OCI-LY7 (cell line): ENCODE measurements at regions not wholly inside any gene's neighbourhood (a gene's known extent, or its start where the extent isn't known, plus 50 kb on each side); places are given as distances from the start of the nearest gene placed in this dataset.

Source experiments
- BruUV-seq: library from RNA; stranded (reverse); fragments of 400-500 nt; replicated peaks from 2 replicates; lab custom pipeline; 2021; lab: Mats Ljungman, UMichigan
- CTCF ChIA-PET: fragments of 300-600 bp; sonication (Branson Sonifier 250); formaldehyde crosslinking; loops from one replicate; lab custom pipeline; 2022; ENCODE audit warnings: antibody characterized with exemption; ENCODE audit not compliant: unreplicated experiment; lab: Charles Lee
- POLR2A ChIA-PET: fragments of 300-600 bp; sonication (Branson Sonifier 250); formaldehyde crosslinking; loops from one replicate; lab custom pipeline; 2022; ENCODE audit warnings: antibody characterized with exemption; lab: Charles Lee
- DNase-seq: peaks from one replicate; pipeline ENCODE4 v3.0.0-alpha.2; 2015; ENCODE audit warnings: low spot score
- H2AFZ ChIP-seq: fragments of 200-600 bp; sonication (generic), shearing (Covaris generic); 2 replicates; pipeline ENCODE4 v1.6.1; 2014; ENCODE audit warnings: mild to moderate bottlenecking, antibody characterized with exemption, low read length, moderate library complexity
- H3K27ac ChIP-seq: fragments of 200-600 bp; sonication (generic); 2 replicates; pipeline ENCODE4 v1.5.1; 2014; ENCODE audit warnings: mixed run types, low read depth, mild to moderate bottlenecking, moderate library complexity, low read length, inconsistent platforms; ENCODE audit not compliant: poor library complexity, severe bottlenecking
- H3K36me3 ChIP-seq: fragments of 200-600 bp; sonication (generic); 2 replicates; pipeline ENCODE4 v1.6.1; 2014; ENCODE audit warnings: mild to moderate bottlenecking, antibody characterized with exemption, low read length, moderate library complexity, mixed read lengths; ENCODE audit not compliant: insufficient read depth
- H3K4me1 ChIP-seq: fragments of 200-600 bp; sonication (generic); 2 replicates; pipeline ENCODE4 v1.5.1; 2014; ENCODE audit warnings: mild to moderate bottlenecking, low read length; ENCODE audit not compliant: insufficient read depth, poor library complexity, severe bottlenecking
- H3K4me2 ChIP-seq: fragments of 200-600 bp; sonication (generic); 2 replicates; pipeline ENCODE4 v1.6.1; 2014; ENCODE audit warnings: mild to moderate bottlenecking, low read length
- H3K4me3 ChIP-seq: fragments of 200-600 bp; sonication (generic); 2 replicates; pipeline ENCODE4 v1.5.1; 2014; ENCODE audit warnings: mild to moderate bottlenecking, low read depth, low read length; ENCODE audit not compliant: poor library complexity, severe bottlenecking
- H3K79me2 ChIP-seq: fragments of 200-600 bp; sonication (generic); 2 replicates; pipeline ENCODE4 v1.6.1; 2016; ENCODE audit warnings: low read depth, mild to moderate bottlenecking, low read length, moderate library complexity, mixed read lengths; ENCODE audit not compliant: insufficient read depth
- H3K9me2 ChIP-seq: fragments of 200-600 bp; sonication (generic); 2 replicates; pipeline ENCODE4 v1.6.1; 2016; ENCODE audit warnings: mild to moderate bottlenecking, low read length, mixed read lengths; ENCODE audit not compliant: insufficient read depth
- H3K9me3 ChIP-seq: fragments of 200-600 bp; sonication (generic); 2 replicates; pipeline ENCODE4 v1.6.1; 2014; ENCODE audit warnings: mild to moderate bottlenecking, mixed run types, low read length, mixed read lengths
- H4K20me1 ChIP-seq: fragments of 200-600 bp; sonication (generic); 2 replicates; pipeline ENCODE4 v1.6.1; 2014; ENCODE audit warnings: mild to moderate bottlenecking, antibody characterized with exemption, low read length, moderate library complexity, mixed read lengths; ENCODE audit not compliant: insufficient read depth
- EZH2phosphoT487 ChIP-seq: fragments of 200-600 bp; sonication (generic); IDR thresholded peaks from 2 replicates; pipeline ENCODE4 v1.6.1; 2018; ENCODE audit warnings: low read depth, borderline replicate concordance, mild to moderate bottlenecking, mixed run types, antibody characterized with exemption, low read length, moderate library complexity, mixed read lengths
- intact Hi-C: fragments of 100-400 bp; cut with micrococcal nuclease; formaldehyde crosslinking; loops from one replicate; pipeline ENCODE4 v1.10.0; 2022; ENCODE audit not compliant: unreplicated experiment
- TF ChIP-seq, protein P1 (sequence below): fragments of 200-600 bp; sonication (generic); conservative IDR thresholded peaks from 2 replicates; pipeline ENCODE4 v1.5.1; 2014; ENCODE audit warnings: mild to moderate bottlenecking, antibody characterized with exemption, low read length, moderate library complexity, mixed read lengths

DNA sequence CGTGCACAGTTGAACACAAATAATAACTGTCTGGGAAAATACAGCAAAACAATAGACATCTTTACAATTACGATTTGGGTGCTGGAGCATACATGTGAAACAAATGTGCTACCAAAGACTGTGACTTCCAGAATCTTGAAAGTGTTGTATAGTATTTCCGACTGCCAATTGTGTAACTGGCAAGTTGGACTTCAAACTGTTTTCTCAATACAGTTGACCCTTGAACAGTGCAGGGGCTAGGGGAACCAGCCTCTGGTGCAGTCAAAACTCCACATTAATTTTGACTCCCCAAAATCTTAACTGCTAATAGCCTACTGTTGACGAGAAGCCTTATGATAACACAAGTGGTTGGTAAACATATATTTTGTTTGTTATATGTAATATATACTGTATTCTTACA, 904.2 kb downstream of the EPHA3 start:
- Histone ChIP-seq H3K4me2 (no peak overlapping the region), H3K4me3 (no peak overlapping the region), H3K36me3 (no peaks in the 10 kb centered on the region), H4K20me1 (no peaks in the 10 kb centered on the region), H3K79me2 (no peaks in the 10 kb centered on the region), H2AFZ (no peak overlapping the region), H3K9me2 (no peaks in the 10 kb centered on the region), H3K9me3 (no peaks in the 10 kb centered on the region), H3K4me1 (no peaks in the 10 kb centered on the region), H3K27ac (no peak overlapping the region)
- ChIA-PET CTCF (no interaction called here), POLR2A (interaction anchor here (0.6 kb wide), 1 partner anchor 9 kb away, joined by 4 read pairs; no protein-coding TSS in a partner anchor)
- BruUV-seq = no TSS peak
- TF ChIP-seq EZH2phosphoT487 = no peak
- TF ChIP-seq, protein P1, sequence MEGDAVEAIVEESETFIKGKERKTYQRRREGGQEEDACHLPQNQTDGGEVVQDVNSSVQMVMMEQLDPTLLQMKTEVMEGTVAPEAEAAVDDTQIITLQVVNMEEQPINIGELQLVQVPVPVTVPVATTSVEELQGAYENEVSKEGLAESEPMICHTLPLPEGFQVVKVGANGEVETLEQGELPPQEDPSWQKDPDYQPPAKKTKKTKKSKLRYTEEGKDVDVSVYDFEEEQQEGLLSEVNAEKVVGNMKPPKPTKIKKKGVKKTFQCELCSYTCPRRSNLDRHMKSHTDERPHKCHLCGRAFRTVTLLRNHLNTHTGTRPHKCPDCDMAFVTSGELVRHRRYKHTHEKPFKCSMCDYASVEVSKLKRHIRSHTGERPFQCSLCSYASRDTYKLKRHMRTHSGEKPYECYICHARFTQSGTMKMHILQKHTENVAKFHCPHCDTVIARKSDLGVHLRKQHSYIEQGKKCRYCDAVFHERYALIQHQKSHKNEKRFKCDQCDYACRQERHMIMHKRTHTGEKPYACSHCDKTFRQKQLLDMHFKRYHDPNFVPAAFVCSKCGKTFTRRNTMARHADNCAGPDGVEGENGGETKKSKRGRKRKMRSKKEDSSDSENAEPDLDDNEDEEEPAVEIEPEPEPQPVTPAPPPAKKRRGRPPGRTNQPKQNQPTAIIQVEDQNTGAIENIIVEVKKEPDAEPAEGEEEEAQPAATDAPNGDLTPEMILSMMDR = no peak
- intact Hi-C loops = no loop called here
- DNase-seq = no peak

- no peaks in the 10 kb centered on the region for H3K9me3 ChIP-seq
- H3K79me2 ChIP-seq = no peaks in the 10 kb centered on the region
- BruUV-seq = no TSS peak
- no peaks in the 10 kb centered on the region for H3K4me1 ChIP-seq
- intact Hi-C loops = no loop called here
- ChIA-PET POLR2A (interaction anchor here (0.6 to 0.7 kb wide), 2 partner anchors 8 to 522 kb away, joined by 3 to 4 read pairs; no protein-coding TSS in a partner anchor), CTCF (no interaction called here)
- no peak overlapping the region for H3K27ac ChIP-seq
- H4K20me1 ChIP-seq = no peaks in the 10 kb centered on the region
- no peaks in the 10 kb centered on the region for H3K36me3 ChIP-seq
- no peak for TF ChIP-seq EZH2phosphoT487
- TF ChIP-seq, protein P1 = no peak
- H3K9me2 ChIP-seq = no peaks in the 10 kb centered on the region
- H3K4me3 ChIP-seq = no peak overlapping the region
- H3K4me2 ChIP-seq = no peak overlapping the region
- DNase-seq = no peak
- no peak overlapping the region for H2AFZ ChIP-seq
Observed at GRCh38 chr3:90011996-90012395, 904.6 kb downstream of the EPHA3 start.

DNA sequence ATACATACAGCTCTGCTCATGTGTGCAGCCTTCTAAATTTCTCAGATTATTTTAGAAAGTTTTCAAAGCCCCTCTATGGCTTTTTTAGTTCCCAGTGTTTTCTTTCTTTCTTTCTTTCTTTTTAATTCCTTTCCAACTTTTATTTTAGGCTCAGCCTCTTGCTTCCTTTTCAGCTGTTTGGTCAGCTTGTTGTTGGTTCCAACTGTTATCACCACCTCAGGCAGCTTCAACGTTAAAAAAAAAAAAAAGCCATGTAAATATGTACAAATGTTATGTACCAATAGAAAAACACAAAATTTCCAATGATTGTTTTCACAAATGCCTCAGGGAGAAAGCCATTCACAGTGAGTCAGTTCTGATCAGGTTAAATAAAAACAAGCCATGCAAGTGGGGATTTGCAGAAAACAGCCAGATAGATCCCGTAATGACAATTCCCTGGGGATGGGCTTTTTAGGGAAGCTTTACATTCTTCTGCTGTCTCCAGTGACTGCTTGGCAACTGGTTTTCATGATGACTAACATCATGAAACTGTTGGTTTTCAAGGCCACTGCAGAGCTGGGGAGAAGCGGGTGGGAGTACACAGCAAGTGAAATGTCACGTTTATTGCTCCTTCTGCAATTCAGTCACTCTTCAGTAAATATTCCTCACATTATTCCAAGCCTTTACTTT, 908.4 kb downstream of the EPHA3 start:
- no TSS peak for BruUV-seq

More for the DNA sequence above, 908.4 kb downstream of the EPHA3 start:
- TF ChIP-seq, protein P1 = no peak
- ChIA-PET POLR2A (interaction anchor here (0.7 kb wide), 1 partner anchor 275 kb away, joined by 3 read pairs; no protein-coding TSS in a partner anchor), CTCF (interaction anchor here (0.6 kb wide), 1 partner anchor 522 kb away, joined by 3 read pairs; no protein-coding TSS in a partner anchor)
- Histone ChIP-seq H3K36me3 (no peaks in the 10 kb centered on the region), H3K4me2 (no peak overlapping the region), H3K4me3 (no peak overlapping the region), H4K20me1 (no peaks in the 10 kb centered on the region), H3K4me1 (no peaks in the 10 kb centered on the region), H3K27ac (no peak overlapping the region), H3K79me2 (no peaks in the 10 kb centered on the region), H3K9me3 (no peaks in the 10 kb centered on the region), H2AFZ (no peak overlapping the region), H3K9me2 (no peaks in the 10 kb centered on the region)
- intact Hi-C loops = no loop called here
- no peak for DNase-seq
